Small intestine (tissue), 7 donors: ENCODE measurements at regions not wholly inside any gene's neighbourhood (a gene's known extent, or its start where the extent isn't known, plus 50 kb on each side); places are given as distances from the start of the nearest gene placed in this dataset.

Source experiments
- DNase-seq, 2 donors: peaks; one replicate each; pipeline versions ENCODE4 v3.0.0 to v3.0.0-alpha.2; 2013
- FAIRE-seq: peaks from 2 replicates; lab custom pipeline; 2012; peaks lifted over from hg19 to GRCh38; lab: Jason Lieb, UNC
- H3K27ac ChIP-seq, 3 donors: one replicate each; pipeline ENCODE4 v1.5.1; 2013; ENCODE audit warnings: low read length in 2 of 3, mild to moderate bottlenecking in 2 of 3, control low read depth in 1 of 3, inconsistent platforms in 1 of 3, low read depth in 1 of 3, moderate library complexity in 1 of 3
- H3K27me3 ChIP-seq, 3 donors: one replicate each; pipeline ENCODE4 v1.6.1; 2013; ENCODE audit warnings: low read length in 3 of 3, inconsistent platforms in 1 of 3; ENCODE audit not compliant: control insufficient read depth in 3 of 3, insufficient read depth in 3 of 3
- H3K36me3 ChIP-seq, 3 donors: one replicate each; pipeline ENCODE4 v1.6.1; 2013; ENCODE audit warnings: low read length in 3 of 3, inconsistent platforms in 1 of 3, low read depth in 1 of 3, mild to moderate bottlenecking in 1 of 3, moderate library complexity in 1 of 3; ENCODE audit not compliant: control insufficient read depth in 3 of 3, insufficient read depth in 2 of 3
- H3K4me1 ChIP-seq, 3 donors: one replicate each; pipeline ENCODE4 v1.6.1; 2013; ENCODE audit warnings: low read length in 2 of 3, inconsistent platforms in 1 of 3, low read depth in 1 of 3, mild to moderate bottlenecking in 1 of 3, moderate library complexity in 1 of 3; ENCODE audit not compliant: control insufficient read depth in 3 of 3, insufficient read depth in 2 of 3
- H3K4me3 ChIP-seq, 3 donors: one replicate each; pipeline ENCODE4 v1.5.1; 2013; ENCODE audit warnings: low read length in 3 of 3, control low read depth in 1 of 3, inconsistent platforms in 1 of 3, low read depth in 1 of 3, mild to moderate bottlenecking in 1 of 3, moderate library complexity in 1 of 3
- H3K9me3 ChIP-seq, 2 donors: one replicate each; pipeline ENCODE4 v1.6.1; 2013; ENCODE audit warnings: low read depth in 1 of 2, low read length in 1 of 2; ENCODE audit not compliant: control insufficient read depth in 2 of 2, insufficient read depth in 1 of 2
- WGBS, 3 donors: extraction: QIAGEN DNeasy Blood & Tissue Kit; methylation state at CpG; one replicate each; pipeline ENCODE4 v1.1.7; 2013; 5-methylcytosine and 5-hydroxymethylcytosine counted together
- donor health status: healthy with polysubstance abuse.
- donor health status: control.
- donor health status: control.
- donor health status: Bipolar disorder and iron deficiency.
- donor health status: healthy.

GRCh38 chr3:134704133-134704532 lies 53.3 kb upstream of the KY start:
- Histone ChIP-seq H3K36me3 (no peaks in the 10 kb centered on the region), H3K27me3 (no peaks in the 10 kb centered on the region), H3K27ac (no peak overlapping the region), H3K4me3 (no peak overlapping the region), H3K9me3 (no peaks in the 10 kb centered on the region), H3K4me1 (no peaks in the 10 kb centered on the region)
- DNase-seq (no peak), FAIRE-seq (no peak)
- WGBS, 3 donors: 81 to 88% (median 87%) methylated on average over 2 of the region's 2 CpGs

- DNase-seq: no peak
- WGBS, 3 donors: 69 to 85% (median 78%) methylated on average over 1 of the region's 1 CpG
Observed at GRCh38 chr3:134704556-134704955, 53.7 kb upstream of the KY start.

DNA sequence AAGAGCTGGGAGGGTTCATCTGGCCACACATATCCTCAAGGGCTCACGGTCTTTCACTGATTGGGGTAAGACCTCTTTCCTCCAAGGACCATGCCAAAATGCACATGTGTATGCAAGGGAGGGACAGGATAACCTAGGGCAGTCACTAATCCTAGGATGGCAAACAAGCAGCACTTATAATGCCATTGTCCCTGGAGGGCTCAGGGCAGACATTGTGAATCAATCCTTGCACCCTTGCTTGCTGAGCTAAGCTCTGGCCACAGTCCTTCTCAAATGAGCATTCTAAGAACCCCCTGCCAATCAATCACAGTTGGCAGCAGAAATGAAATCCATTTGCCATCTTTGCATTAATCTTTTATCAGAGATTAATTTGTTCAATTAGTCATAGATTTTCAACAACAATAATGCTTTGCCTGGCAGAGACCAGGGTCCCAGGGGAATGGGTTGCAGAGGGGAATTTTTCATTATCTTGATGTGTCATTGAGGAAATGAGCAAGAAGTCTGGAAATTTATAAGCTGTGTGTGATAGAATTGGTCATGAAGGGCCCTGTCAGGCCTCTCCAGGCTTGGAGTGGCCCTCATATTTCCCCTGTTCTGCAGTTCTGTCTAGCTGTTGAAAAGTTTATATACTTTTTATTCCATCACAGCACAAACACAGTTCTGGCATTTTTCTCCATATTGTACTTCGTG lies 57.2 kb upstream of the KY start:
- H3K4me3 ChIP-seq: no peak overlapping the region
- DNase-seq: no peak
- no peak overlapping the region for H3K27ac ChIP-seq
- H3K4me1 ChIP-seq: no peaks in the 10 kb centered on the region
- WGBS, 3 donors: 83 to 90% (median 86%) methylated on average over 2 of the region's 2 CpGs
- H3K36me3 ChIP-seq: no peaks in the 10 kb centered on the region
- no peak for FAIRE-seq
- no peaks in the 10 kb centered on the region for H3K9me3 ChIP-seq
- H3K27me3 ChIP-seq: no peaks in the 10 kb centered on the region

More at GRCh38 chr3:134704556-134704955, 53.7 kb upstream of the KY start:
- Histone ChIP-seq H3K27me3 (no peaks in the 10 kb centered on the region), H3K4me1 (no peaks in the 10 kb centered on the region), H3K36me3 (no peaks in the 10 kb centered on the region), H3K27ac (no peak overlapping the region), H3K4me3 (no peak overlapping the region), H3K9me3 (no peaks in the 10 kb centered on the region)
- FAIRE-seq: no peak

- H3K27ac ChIP-seq: no peak overlapping the region
- H3K27me3 ChIP-seq: no peaks in the 10 kb centered on the region
- no peaks in the 10 kb centered on the region for H3K36me3 ChIP-seq
- no peaks in the 10 kb centered on the region for H3K4me1 ChIP-seq
- WGBS, 3 donors: 93 to 97% (median 96%) methylated on average over 2 of the region's 2 CpGs
- FAIRE-seq: no peak
- H3K4me3 ChIP-seq: no peak overlapping the region
- H3K9me3 ChIP-seq: no peaks in the 10 kb centered on the region
- DNase-seq: no peak
Observed at GRCh38 chr3:134708671-134709070, 57.8 kb upstream of the KY start.

DNA sequence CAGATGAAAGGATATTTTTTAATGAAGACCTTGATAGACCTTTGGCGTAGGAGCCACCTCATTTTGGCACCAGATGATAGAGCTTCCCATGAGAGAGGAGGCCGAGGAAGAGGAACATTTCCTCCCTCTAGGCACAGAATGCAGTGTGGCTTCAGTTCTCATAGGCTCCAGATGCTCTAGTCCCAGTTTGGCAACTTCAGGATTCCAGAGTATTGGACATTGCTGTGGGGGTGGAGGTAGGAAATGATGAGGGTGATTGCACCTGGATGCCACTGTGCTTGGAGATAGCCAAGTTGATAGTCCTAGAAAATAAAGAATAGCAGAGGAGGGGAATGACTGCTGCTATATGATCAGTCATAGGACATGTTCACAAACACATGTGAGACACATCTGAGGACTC lies 58.3 kb upstream of the KY start:
- FAIRE-seq (no peak), DNase-seq (no peak)
- H3K36me3 ChIP-seq: no peaks in the 10 kb centered on the region
- no peak overlapping the region for H3K27ac ChIP-seq
- WGBS, 3 donors: 78 to 92% (median 84%) methylated on average over 2 of the region's 2 CpGs
- no peaks in the 10 kb centered on the region for H3K4me1 ChIP-seq
- H3K27me3 ChIP-seq: no peaks in the 10 kb centered on the region
- no peaks in the 10 kb centered on the region for H3K9me3 ChIP-seq
- H3K4me3 ChIP-seq: no peak overlapping the region

GRCh38 chr3:134709561-134710312 lies 58.9 kb upstream of the KY start:
- H3K4me3 ChIP-seq: no peak overlapping the region
- H3K9me3 ChIP-seq: no peaks in the 10 kb centered on the region
- H3K4me1 ChIP-seq: no peaks in the 10 kb centered on the region
- DNase-seq (no peak), FAIRE-seq (no peak)
- H3K27ac ChIP-seq: no peak overlapping the region
- H3K27me3 ChIP-seq: no peaks in the 10 kb centered on the region
- no peaks in the 10 kb centered on the region for H3K36me3 ChIP-seq
- WGBS, 3 donors: 59 to 75% (median 73%) methylated on average over 5 of the region's 5 CpGs

GRCh38 chr3:134710313-134710680 lies 59.5 kb upstream of the KY start:
- 62 to 87% (median 74%) methylated on average over 6 of the region's 6 CpGs for WGBS, 3 donors
- Histone ChIP-seq H3K36me3 (no peaks in the 10 kb centered on the region), H3K27ac (no peak overlapping the region), H3K27me3 (no peaks in the 10 kb centered on the region), H3K4me3 (no peak overlapping the region), H3K9me3 (no peaks in the 10 kb centered on the region), H3K4me1 (no peaks in the 10 kb centered on the region)
- FAIRE-seq: no peak
- no peak for DNase-seq

DNA sequence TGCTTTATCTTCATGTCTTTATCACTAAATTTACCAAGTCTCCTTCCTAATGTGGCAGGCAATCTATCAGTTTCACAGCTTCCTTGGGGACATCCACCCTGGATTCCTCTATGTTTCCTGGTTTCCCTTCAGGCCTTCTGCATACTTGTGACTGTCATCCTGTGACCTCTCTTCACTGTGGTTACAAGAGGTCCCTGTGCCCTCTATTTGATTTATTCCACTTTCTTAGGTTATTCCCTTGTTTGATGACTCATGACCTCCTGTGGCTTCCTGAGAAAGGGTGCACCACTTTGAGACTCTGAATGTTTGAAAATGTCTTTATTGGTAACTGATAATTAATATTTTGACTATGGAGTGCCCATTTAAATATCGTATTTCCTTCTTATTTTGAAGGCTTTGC lies 60.5 kb upstream of the KY start:
- Histone ChIP-seq H3K4me1 (no peaks in the 10 kb centered on the region), H3K9me3 (no peaks in the 10 kb centered on the region), H3K27ac (no peak overlapping the region), H3K4me3 (no peak overlapping the region), H3K27me3 (no peaks in the 10 kb centered on the region), H3K36me3 (no peaks in the 10 kb centered on the region)
- FAIRE-seq: no peak
- DNase-seq: no peak
- WGBS, 3 donors: 77 to 88% (median 81%) methylated on average over 1 of the region's 1 CpG
